ENCODE measurements at regions not wholly inside any gene's neighbourhood (a gene's known extent, or its start where the extent isn't known, plus 50 kb on each side); places are given as distances from the start of the nearest gene placed in this dataset.

DNA sequence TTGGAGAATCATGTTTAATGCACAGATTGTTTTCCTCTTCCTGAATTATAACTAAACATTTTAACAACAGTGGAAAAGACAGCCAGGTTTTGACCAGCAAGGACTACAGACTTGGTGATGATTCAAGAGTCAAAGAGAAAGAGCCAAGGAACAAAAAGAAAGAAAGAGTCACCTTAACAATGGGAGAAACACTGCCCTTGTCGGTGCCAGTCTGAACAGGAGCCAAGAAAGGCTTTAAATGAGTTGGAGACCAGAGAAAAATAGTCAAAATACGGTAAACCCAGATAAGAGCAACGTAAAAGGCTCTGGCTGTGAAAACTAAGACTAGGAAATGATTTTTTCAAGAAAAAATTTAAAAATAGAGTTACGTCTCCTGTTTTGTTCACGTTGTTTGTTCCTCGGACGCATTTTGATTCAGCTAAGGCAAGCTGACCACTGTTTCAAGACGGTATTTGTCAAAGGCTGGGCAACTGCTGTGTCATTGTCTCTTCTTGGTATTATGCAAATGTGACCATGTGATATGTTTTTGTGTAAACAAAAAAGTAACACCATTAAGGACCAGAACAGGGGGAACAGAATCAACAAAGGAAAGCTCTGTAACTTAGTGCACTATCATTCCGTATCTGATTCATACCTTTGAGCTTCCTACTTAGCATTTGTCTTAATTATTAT is 634.5 kb downstream of the LIG4 start:
- Histone ChIP-seq H3K9me3 (ENCODE audit: control insufficient read depth in 2 of 2, insufficient read depth in 1 of 2, low read length in 1 of 2) (no peaks in the 10 kb centered on the region), H3K36me3 (ENCODE audit: control insufficient read depth in 2 of 2, insufficient read depth in 2 of 2, low read length in 1 of 2) (no peaks in the 10 kb centered on the region), H3K27ac (ENCODE audit: low read depth in 1 of 2, low read length in 1 of 2) (no peak overlapping the region), H3K4me3 (ENCODE audit: low read length in 2 of 2) (no peak overlapping the region), H3K4me1 (ENCODE audit: control insufficient read depth in 2 of 2, insufficient read depth in 2 of 2, low read length in 2 of 2) (no peaks in the 10 kb centered on the region), H3K27me3 (ENCODE audit: control insufficient read depth in 2 of 2, insufficient read depth in 1 of 2, low read length in 1 of 2) (no peaks in the 10 kb centered on the region)
- WGBS: 87% methylated on average over 9 of the region's 9 CpGs
- DNase-seq (ENCODE audit: low read depth in 6 of 9, low spot score in 9 of 9): no peak

- DNase-seq (ENCODE audit: low read depth in 6 of 9, low spot score in 9 of 9): no peak
- H3K36me3 ChIP-seq (ENCODE audit: control insufficient read depth in 2 of 2, insufficient read depth in 2 of 2, low read length in 1 of 2): no peaks in the 10 kb centered on the region
- 53% methylated on average over 1 of the region's 1 CpG for WGBS
- no peaks in the 10 kb centered on the region for H3K27me3 ChIP-seq (ENCODE audit: control insufficient read depth in 2 of 2, insufficient read depth in 1 of 2, low read length in 1 of 2)
- no peaks in the 10 kb centered on the region for H3K4me1 ChIP-seq (ENCODE audit: control insufficient read depth in 2 of 2, insufficient read depth in 2 of 2, low read length in 2 of 2)
- H3K4me3 ChIP-seq (ENCODE audit: low read length in 2 of 2): no peak overlapping the region
- peaks cover 0 to 3% of the 10 kb centered on the region in 2 donors for H3K9me3 ChIP-seq (ENCODE audit: control insufficient read depth in 2 of 2, insufficient read depth in 1 of 2, low read length in 1 of 2)
- H3K27ac ChIP-seq (ENCODE audit: low read depth in 1 of 2, low read length in 1 of 2): no peak overlapping the region
Measured at GRCh38 chr13:107576430-107576829, 638.9 kb downstream of the LIG4 start.

DNA sequence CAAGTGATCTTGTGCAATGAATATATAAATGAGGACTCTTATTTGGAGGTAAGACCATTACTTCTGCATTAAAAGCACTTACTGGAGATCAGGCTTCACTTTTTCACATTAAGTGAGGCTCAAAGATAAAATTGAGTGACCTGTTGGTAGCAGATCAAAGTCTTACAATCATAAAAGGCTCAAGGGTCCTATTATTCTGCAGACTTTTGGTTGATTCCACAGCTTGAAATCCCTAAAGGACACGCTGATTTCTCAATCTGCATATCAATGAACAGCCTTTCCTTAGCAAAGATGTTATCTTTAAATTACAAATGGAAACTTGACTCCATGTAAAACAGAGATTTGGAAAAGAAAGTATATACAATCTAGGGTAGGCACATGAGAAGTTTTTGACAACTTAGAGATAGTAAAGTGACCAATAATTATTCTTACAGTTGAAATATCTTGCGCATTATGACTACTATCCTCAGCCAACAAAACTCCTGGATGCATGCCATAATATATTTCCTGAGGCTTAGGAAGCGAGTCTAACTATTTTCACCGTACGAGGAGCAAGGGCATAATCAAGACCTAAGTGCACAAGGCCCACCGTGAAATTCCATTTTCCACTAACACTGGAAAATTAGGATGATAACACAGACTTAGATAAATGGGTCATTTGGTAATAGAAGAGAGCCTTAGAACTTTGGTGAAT is 640.7 kb downstream of the LIG4 start:
- WGBS: 89% methylated on average over 6 of the region's 6 CpGs
- DNase-seq (ENCODE audit: low read depth in 6 of 9, low spot score in 9 of 9): no peak
- no peaks in the 10 kb centered on the region for H3K4me1 ChIP-seq (ENCODE audit: control insufficient read depth in 2 of 2, insufficient read depth in 2 of 2, low read length in 2 of 2)

DNA sequence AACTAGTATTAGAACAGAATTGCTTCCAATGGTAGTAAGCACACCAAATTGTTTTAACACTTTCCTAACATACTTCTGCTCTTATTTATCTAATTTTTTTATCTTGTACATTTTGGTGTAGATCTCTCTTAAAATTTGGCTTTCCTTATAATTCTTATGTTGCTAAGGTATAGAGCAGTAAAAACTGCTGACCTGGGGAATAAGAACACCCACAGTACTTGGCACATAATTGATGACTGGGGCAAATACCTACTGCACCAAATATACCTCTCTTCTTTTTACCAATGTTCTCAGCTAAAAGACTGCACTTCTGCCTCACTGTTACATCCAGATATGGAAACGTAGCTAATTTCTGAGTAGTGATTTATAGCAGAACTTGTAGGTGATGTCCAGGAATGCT is 642.2 kb downstream of the LIG4 start:
- Histone ChIP-seq H3K36me3 (ENCODE audit: control insufficient read depth in 2 of 2, insufficient read depth in 2 of 2, low read length in 1 of 2) (no peaks in the 10 kb centered on the region), H3K4me1 (ENCODE audit: control insufficient read depth in 2 of 2, insufficient read depth in 2 of 2, low read length in 2 of 2) (no peaks in the 10 kb centered on the region), H3K27me3 (ENCODE audit: control insufficient read depth in 2 of 2, insufficient read depth in 1 of 2, low read length in 1 of 2) (no peaks in the 10 kb centered on the region), H3K4me3 (ENCODE audit: low read length in 2 of 2) (no peak overlapping the region), H3K27ac (ENCODE audit: low read depth in 1 of 2, low read length in 1 of 2) (no peak overlapping the region), H3K9me3 (ENCODE audit: control insufficient read depth in 2 of 2, insufficient read depth in 1 of 2, low read length in 1 of 2) (peaks cover 0 to 3% of the 10 kb centered on the region in 2 donors)
- DNase-seq (ENCODE audit: low read depth in 6 of 9, low spot score in 9 of 9): no peak
- WGBS: 85% methylated on average over 1 of the region's 1 CpG

More for the DNA sequence above, 640.7 kb downstream of the LIG4 start:
- Histone ChIP-seq H3K27me3 (ENCODE audit: control insufficient read depth in 2 of 2, insufficient read depth in 1 of 2, low read length in 1 of 2) (no peaks in the 10 kb centered on the region), H3K36me3 (ENCODE audit: control insufficient read depth in 2 of 2, insufficient read depth in 2 of 2, low read length in 1 of 2) (no peaks in the 10 kb centered on the region), H3K9me3 (ENCODE audit: control insufficient read depth in 2 of 2, insufficient read depth in 1 of 2, low read length in 1 of 2) (peaks cover 0 to 3% of the 10 kb centered on the region in 2 donors), H3K27ac (ENCODE audit: low read depth in 1 of 2, low read length in 1 of 2) (no peak overlapping the region), H3K4me3 (ENCODE audit: low read length in 2 of 2) (no peak overlapping the region)

DNA sequence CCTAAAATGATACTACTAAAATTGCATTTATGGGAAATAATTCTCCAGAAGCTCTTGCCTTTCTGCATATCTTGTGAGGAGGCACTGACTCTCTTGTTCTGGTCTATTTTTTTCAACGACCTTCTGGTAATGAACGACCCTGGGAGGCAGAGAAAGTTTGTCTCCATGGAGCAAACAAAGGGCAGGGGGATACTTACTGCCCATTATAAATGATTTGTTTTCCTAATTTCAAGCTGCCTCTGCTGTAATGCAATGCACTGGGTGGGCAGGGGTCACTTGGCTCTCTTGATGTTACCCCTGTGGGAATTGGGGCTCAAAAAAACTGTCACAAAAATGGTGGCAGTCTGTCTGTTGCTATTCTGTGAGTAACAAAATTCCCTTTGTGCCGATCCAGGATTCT is 643.2 kb downstream of the LIG4 start:
- no peaks in the 10 kb centered on the region for H3K36me3 ChIP-seq (ENCODE audit: control insufficient read depth in 2 of 2, insufficient read depth in 2 of 2, low read length in 1 of 2)
- no peaks in the 10 kb centered on the region for H3K27me3 ChIP-seq (ENCODE audit: control insufficient read depth in 2 of 2, insufficient read depth in 1 of 2, low read length in 1 of 2)
- H3K4me3 ChIP-seq (ENCODE audit: low read length in 2 of 2): no peak overlapping the region
- no peaks in the 10 kb centered on the region for H3K4me1 ChIP-seq (ENCODE audit: control insufficient read depth in 2 of 2, insufficient read depth in 2 of 2, low read length in 2 of 2)
- no peak for DNase-seq (ENCODE audit: low read depth in 6 of 9, low spot score in 9 of 9)
- peaks cover 0 to 3% of the 10 kb centered on the region in 2 donors for H3K9me3 ChIP-seq (ENCODE audit: control insufficient read depth in 2 of 2, insufficient read depth in 1 of 2, low read length in 1 of 2)
- WGBS: 80% methylated on average over 3 of the region's 3 CpGs
- H3K27ac ChIP-seq (ENCODE audit: low read depth in 1 of 2, low read length in 1 of 2): no peak overlapping the region

GRCh38 chr13:107568181-107568580 is 647.2 kb downstream of the LIG4 start:
- 91% methylated on average over 2 of the region's 2 CpGs for WGBS

GRCh38 chr13:107563099-107563925 is 652.0 kb downstream of the LIG4 start:
- 69% methylated on average over 7 of the region's 7 CpGs for WGBS
- no peak overlapping the region for H3K27ac ChIP-seq (ENCODE audit: low read depth in 1 of 2, low read length in 1 of 2)

More at GRCh38 chr13:107568181-107568580, 647.2 kb downstream of the LIG4 start:
- no peaks in the 10 kb centered on the region for H3K27me3 ChIP-seq (ENCODE audit: control insufficient read depth in 2 of 2, insufficient read depth in 1 of 2, low read length in 1 of 2)
- H3K27ac ChIP-seq (ENCODE audit: low read depth in 1 of 2, low read length in 1 of 2): no peak overlapping the region
- H3K4me1 ChIP-seq (ENCODE audit: control insufficient read depth in 2 of 2, insufficient read depth in 2 of 2, low read length in 2 of 2): no peaks in the 10 kb centered on the region
- no peaks in the 10 kb centered on the region for H3K36me3 ChIP-seq (ENCODE audit: control insufficient read depth in 2 of 2, insufficient read depth in 2 of 2, low read length in 1 of 2)
- H3K4me3 ChIP-seq (ENCODE audit: low read length in 2 of 2): no peak overlapping the region
- no peaks in the 10 kb centered on the region for H3K9me3 ChIP-seq (ENCODE audit: control insufficient read depth in 2 of 2, insufficient read depth in 1 of 2, low read length in 1 of 2)
- no peak for DNase-seq (ENCODE audit: low read depth in 6 of 9, low spot score in 9 of 9)

GRCh38 chr13:107562203-107562602 is 653.1 kb downstream of the LIG4 start:
- 80% methylated on average over 5 of the region's 5 CpGs for WGBS
- Histone ChIP-seq H3K27ac (ENCODE audit: low read depth in 1 of 2, low read length in 1 of 2) (no peak overlapping the region), H3K4me1 (ENCODE audit: control insufficient read depth in 2 of 2, insufficient read depth in 2 of 2, low read length in 2 of 2) (no peaks in the 10 kb centered on the region), H3K36me3 (ENCODE audit: control insufficient read depth in 2 of 2, insufficient read depth in 2 of 2, low read length in 1 of 2) (no peaks in the 10 kb centered on the region), H3K4me3 (ENCODE audit: low read length in 2 of 2) (no peak overlapping the region), H3K9me3 (ENCODE audit: control insufficient read depth in 2 of 2, insufficient read depth in 1 of 2, low read length in 1 of 2) (no peaks in the 10 kb centered on the region), H3K27me3 (ENCODE audit: control insufficient read depth in 2 of 2, insufficient read depth in 1 of 2, low read length in 1 of 2) (no peaks in the 10 kb centered on the region)
- no peak for DNase-seq (ENCODE audit: low read depth in 6 of 9, low spot score in 9 of 9)

More at GRCh38 chr13:107563099-107563925, 652.0 kb downstream of the LIG4 start:
- Histone ChIP-seq H3K27me3 (ENCODE audit: control insufficient read depth in 2 of 2, insufficient read depth in 1 of 2, low read length in 1 of 2) (no peaks in the 10 kb centered on the region), H3K9me3 (ENCODE audit: control insufficient read depth in 2 of 2, insufficient read depth in 1 of 2, low read length in 1 of 2) (no peaks in the 10 kb centered on the region), H3K4me1 (ENCODE audit: control insufficient read depth in 2 of 2, insufficient read depth in 2 of 2, low read length in 2 of 2) (no peaks in the 10 kb centered on the region), H3K36me3 (ENCODE audit: control insufficient read depth in 2 of 2, insufficient read depth in 2 of 2, low read length in 1 of 2) (no peaks in the 10 kb centered on the region), H3K4me3 (ENCODE audit: low read length in 2 of 2) (no peak overlapping the region)
- DNase-seq (ENCODE audit: low read depth in 6 of 9, low spot score in 9 of 9): no peak

DNA sequence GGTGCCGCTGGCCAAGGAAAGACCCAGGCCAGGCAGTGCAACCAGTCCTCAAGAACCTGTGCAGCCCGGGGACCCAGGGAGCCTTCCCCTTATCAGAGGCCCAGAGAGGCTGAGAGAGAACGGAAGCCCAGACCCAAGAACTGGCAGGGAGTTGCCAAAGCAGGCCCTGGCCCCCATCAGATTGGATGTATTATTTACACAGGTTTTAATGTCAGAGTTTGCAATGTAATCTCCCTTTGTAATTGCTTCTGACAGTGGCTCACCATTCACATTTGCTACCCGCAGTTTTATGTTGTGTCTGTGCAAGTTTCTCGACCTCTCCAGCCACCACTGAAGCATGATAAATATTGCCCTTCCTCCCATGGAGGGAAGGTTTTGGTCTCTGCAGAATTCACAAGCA is 660.9 kb downstream of the LIG4 start:
- no peak overlapping the region for H3K27ac ChIP-seq (ENCODE audit: low read depth in 1 of 2, low read length in 1 of 2)
- no peak for DNase-seq (ENCODE audit: low read depth in 6 of 9, low spot score in 9 of 9)
- no peaks in the 10 kb centered on the region for H3K27me3 ChIP-seq (ENCODE audit: control insufficient read depth in 2 of 2, insufficient read depth in 1 of 2, low read length in 1 of 2)
- H3K4me1 ChIP-seq (ENCODE audit: control insufficient read depth in 2 of 2, insufficient read depth in 2 of 2, low read length in 2 of 2): no peaks in the 10 kb centered on the region
- H3K9me3 ChIP-seq (ENCODE audit: control insufficient read depth in 2 of 2, insufficient read depth in 1 of 2, low read length in 1 of 2): no peaks in the 10 kb centered on the region
- 89% methylated on average over 5 of the region's 5 CpGs for WGBS
- H3K4me3 ChIP-seq (ENCODE audit: low read length in 2 of 2): no peak overlapping the region
- no peaks in the 10 kb centered on the region for H3K36me3 ChIP-seq (ENCODE audit: control insufficient read depth in 2 of 2, insufficient read depth in 2 of 2, low read length in 1 of 2)
